ENCODE measurements at regions not wholly inside any gene's neighbourhood (a gene's known extent, or its start where the extent isn't known, plus 50 kb on each side); places are given as distances from the start of the nearest gene placed in this dataset.
A peak's percentile ranks its signal among the peaks of the same experiment; 100 is the strongest.

GRCh38 chr5:74394916-74395880, 245.3 kb downstream of the ENC1 start:
- peak; percentile 88 for ATAC-seq

More at GRCh38 chr5:74394916-74395880, 245.3 kb downstream of the ENC1 start:
- Mint-ChIP-seq H3K9me3 (no peaks in the 10 kb centered on the region), H3K27ac (no peak overlapping the region), H3K36me3 (ENCODE audit: low read depth) (no peaks in the 10 kb centered on the region), H3K4me3 (no peak overlapping the region), H3K4me1 (peaks cover 25% of the 10 kb centered on the region), H3K27me3 (ENCODE audit: insufficient read depth, low read depth, poor library complexity) (peaks cover 13% of the 10 kb centered on the region)
- Histone ChIP-seq H3F3A (replicated peaks; ENCODE audit: low read depth) (no peaks in the 10 kb centered on the region), H3K4me2 (peak overlapping the region; percentile 56), H3K79me2 (replicated peaks; ENCODE audit: insufficient read depth) (no peaks in the 10 kb centered on the region), H3K36me3 (ENCODE audit: insufficient read depth) (no peaks in the 10 kb centered on the region), H2AFZ (no peak overlapping the region), H3K27ac (ENCODE audit: low read depth) (no peak overlapping the region), H3K4me3 (no peak overlapping the region), H4K20me1 (replicated peaks; ENCODE audit: insufficient read depth) (no peaks in the 10 kb centered on the region), H3K4me1 (ENCODE audit: insufficient read depth) (peaks cover 20% of the 10 kb centered on the region), H3K9me2 (ENCODE audit: insufficient read depth) (peaks cover 5% of the 10 kb centered on the region; the same call in 1 of the 2 replicates), H3K27me3 (ENCODE audit: insufficient read depth) (peaks cover 27% of the 10 kb centered on the region)
- TF ChIP-seq CREB1 (CRISPR knock-in tag; IDR thresholded peaks at IDR 0.05; ENCODE audit: low read depth): no peak
- peak; percentile 23; the same call in 1 of the 2 replicates for TF ChIP-seq ZNF462 (CRISPR knock-in tag; IDR thresholded peaks at IDR 0.05)
- TF ChIP-seq EZH2phosphoT487 (IDR thresholded peaks at IDR 0.05; ENCODE audit: unreplicated experiment): no peak
- no peak for TF ChIP-seq STAT1 (IDR thresholded peaks at IDR 0.05; ENCODE audit: unreplicated experiment)
- TF ChIP-seq POLR2AphosphoS5 (IDR thresholded peaks at IDR 0.05; ENCODE audit: low read depth): 0 out of 2 replicates have a peak, but pooled peaks have one; percentile 28
- TF ChIP-seq REST (IDR thresholded peaks at IDR 0.05; ENCODE audit: unreplicated experiment): no peak
- no peak for TF ChIP-seq JUNB (IDR thresholded peaks at IDR 0.05; ENCODE audit: unreplicated experiment)
- TF ChIP-seq ETS1 (IDR thresholded peaks at IDR 0.05): no peak
- no peak for TF ChIP-seq ZNF331 (CRISPR knock-in tag; IDR thresholded peaks at IDR 0.05; ENCODE audit: low read depth)
- no peak for TF ChIP-seq ZNF114 (CRISPR knock-in tag; IDR thresholded peaks at IDR 0.05)
- no peak for TF ChIP-seq EZH2 (IDR thresholded peaks at IDR 0.05; ENCODE audit: low read depth, unreplicated experiment)
- TF ChIP-seq CTCF (conservative IDR thresholded peaks at IDR 0.05; ENCODE audit: low read depth in 2 of 2): peak; percentile 16 to 62; a peak in 3 of 4 replicates
- TF ChIP-seq NANOG (IDR thresholded peaks at IDR 0.05; ENCODE audit: borderline replicate concordance): no peak
- peak; percentile 90 for DNase-seq (ENCODE audit: low spot score)

Data from GM23338 (cell line).